OCI-LY7 (cell line): ENCODE measurements at regions not wholly inside any gene's neighbourhood (a gene's known extent, or its start where the extent isn't known, plus 50 kb on each side); places are given as distances from the start of the nearest gene placed in this dataset.
"Not testable (repeated sequence)": the region's sequence is repeated elsewhere in the genome, so short reads cannot be mapped to it uniquely, and the experiment has no call there.

ENCODE experiments used
- BruUV-seq: library from RNA; stranded (reverse); fragments of 400-500 nt; replicated peaks from 2 replicates; lab custom pipeline; 2021; lab: Mats Ljungman, UMichigan
- CTCF ChIA-PET: fragments of 300-600 bp; sonication (Branson Sonifier 250); formaldehyde crosslinking; loops from one replicate; lab custom pipeline; 2022; ENCODE audit warnings: antibody characterized with exemption; ENCODE audit not compliant: unreplicated experiment; lab: Charles Lee
- POLR2A ChIA-PET: fragments of 300-600 bp; sonication (Branson Sonifier 250); formaldehyde crosslinking; loops from one replicate; lab custom pipeline; 2022; ENCODE audit warnings: antibody characterized with exemption; lab: Charles Lee
- DNase-seq: peaks from one replicate; pipeline ENCODE4 v3.0.0-alpha.2; 2015; ENCODE audit warnings: low spot score
- H2AFZ ChIP-seq: fragments of 200-600 bp; sonication (generic), shearing (Covaris generic); 2 replicates; pipeline ENCODE4 v1.6.1; 2014; ENCODE audit warnings: mild to moderate bottlenecking, antibody characterized with exemption, low read length, moderate library complexity
- H3K27ac ChIP-seq: fragments of 200-600 bp; sonication (generic); 2 replicates; pipeline ENCODE4 v1.5.1; 2014; ENCODE audit warnings: mixed run types, low read depth, mild to moderate bottlenecking, moderate library complexity, low read length, inconsistent platforms; ENCODE audit not compliant: poor library complexity, severe bottlenecking
- H3K36me3 ChIP-seq: fragments of 200-600 bp; sonication (generic); 2 replicates; pipeline ENCODE4 v1.6.1; 2014; ENCODE audit warnings: mild to moderate bottlenecking, antibody characterized with exemption, low read length, moderate library complexity, mixed read lengths; ENCODE audit not compliant: insufficient read depth
- H3K4me1 ChIP-seq: fragments of 200-600 bp; sonication (generic); 2 replicates; pipeline ENCODE4 v1.5.1; 2014; ENCODE audit warnings: mild to moderate bottlenecking, low read length; ENCODE audit not compliant: insufficient read depth, poor library complexity, severe bottlenecking
- H3K4me2 ChIP-seq: fragments of 200-600 bp; sonication (generic); 2 replicates; pipeline ENCODE4 v1.6.1; 2014; ENCODE audit warnings: mild to moderate bottlenecking, low read length
- H3K4me3 ChIP-seq: fragments of 200-600 bp; sonication (generic); 2 replicates; pipeline ENCODE4 v1.5.1; 2014; ENCODE audit warnings: mild to moderate bottlenecking, low read depth, low read length; ENCODE audit not compliant: poor library complexity, severe bottlenecking
- H3K79me2 ChIP-seq: fragments of 200-600 bp; sonication (generic); 2 replicates; pipeline ENCODE4 v1.6.1; 2016; ENCODE audit warnings: low read depth, mild to moderate bottlenecking, low read length, moderate library complexity, mixed read lengths; ENCODE audit not compliant: insufficient read depth
- H3K9me2 ChIP-seq: fragments of 200-600 bp; sonication (generic); 2 replicates; pipeline ENCODE4 v1.6.1; 2016; ENCODE audit warnings: mild to moderate bottlenecking, low read length, mixed read lengths; ENCODE audit not compliant: insufficient read depth
- H3K9me3 ChIP-seq: fragments of 200-600 bp; sonication (generic); 2 replicates; pipeline ENCODE4 v1.6.1; 2014; ENCODE audit warnings: mild to moderate bottlenecking, mixed run types, low read length, mixed read lengths
- H4K20me1 ChIP-seq: fragments of 200-600 bp; sonication (generic); 2 replicates; pipeline ENCODE4 v1.6.1; 2014; ENCODE audit warnings: mild to moderate bottlenecking, antibody characterized with exemption, low read length, moderate library complexity, mixed read lengths; ENCODE audit not compliant: insufficient read depth
- CTCF ChIP-seq: fragments of 200-600 bp; sonication (generic); conservative IDR thresholded peaks from 2 replicates; pipeline ENCODE4 v1.5.1; 2014; ENCODE audit warnings: mild to moderate bottlenecking, antibody characterized with exemption, low read length, moderate library complexity, mixed read lengths
- EZH2phosphoT487 ChIP-seq: fragments of 200-600 bp; sonication (generic); IDR thresholded peaks from 2 replicates; pipeline ENCODE4 v1.6.1; 2018; ENCODE audit warnings: low read depth, borderline replicate concordance, mild to moderate bottlenecking, mixed run types, antibody characterized with exemption, low read length, moderate library complexity, mixed read lengths
- intact Hi-C: fragments of 100-400 bp; cut with micrococcal nuclease; formaldehyde crosslinking; loops from one replicate; pipeline ENCODE4 v1.10.0; 2022; ENCODE audit not compliant: unreplicated experiment

- Histone ChIP-seq H3K79me2 (no peaks in the 10 kb centered on the region), H2AFZ (no peak overlapping the region), H4K20me1 (no peaks in the 10 kb centered on the region), H3K36me3 (no peaks in the 10 kb centered on the region), H3K9me2 (no peaks in the 10 kb centered on the region; the same call in 1 of the 2 replicates), H3K4me1 (peaks cover 5% of the 10 kb centered on the region), H3K9me3 (no peaks in the 10 kb centered on the region), H3K27ac (no peak overlapping the region), H3K4me3 (no peak overlapping the region), H3K4me2 (no peak overlapping the region)
- intact Hi-C loops: no loop called here
- BruUV-seq: no TSS peak
- DNase-seq: no peak
- TF ChIP-seq EZH2phosphoT487: no peak
- TF ChIP-seq CTCF: no peak
- ChIA-PET CTCF (no interaction called here), POLR2A (no interaction called here)
These were observed 163.3 kb downstream of the MEX3B start for GRCh38 chr15:81882504-81882903.

- Histone ChIP-seq H3K79me2 (no peaks in the 10 kb centered on the region), H3K9me2 (no peaks in the 10 kb centered on the region; the same call in 1 of the 2 replicates), H2AFZ (0 out of 2 replicates have a peak overlapping the region, but pooled peaks have one; percentile 16), H3K4me2 (no peak overlapping the region), H3K4me3 (no peak overlapping the region), H4K20me1 (no peaks in the 10 kb centered on the region), H3K27ac (no peak overlapping the region), H3K4me1 (peaks cover 5% of the 10 kb centered on the region), H3K9me3 (no peaks in the 10 kb centered on the region), H3K36me3 (no peaks in the 10 kb centered on the region)
- ChIA-PET CTCF (no interaction called here), POLR2A (no interaction called here)
- no TSS peak for BruUV-seq
- TF ChIP-seq CTCF (no peak), EZH2phosphoT487 (no peak)
- DNase-seq: no peak
- intact Hi-C loops: no loop called here
These were observed 165.0 kb downstream of the MEX3B start for GRCh38 chr15:81880833-81881232.

- Histone ChIP-seq H3K4me3 (no peak overlapping the region), H3K36me3 (no peaks in the 10 kb centered on the region), H4K20me1 (no peaks in the 10 kb centered on the region), H3K4me1 (peaks cover 5% of the 10 kb centered on the region), H2AFZ (0 out of 2 replicates have a peak overlapping the region, but pooled peaks have one; percentile 16), H3K27ac (no peak overlapping the region), H3K9me3 (no peaks in the 10 kb centered on the region), H3K9me2 (no peaks in the 10 kb centered on the region; the same call in 1 of the 2 replicates), H3K4me2 (no peak overlapping the region), H3K79me2 (no peaks in the 10 kb centered on the region)
- BruUV-seq: no TSS peak
- DNase-seq: no peak
- no peak for TF ChIP-seq CTCF
- TF ChIP-seq EZH2phosphoT487: no peak
- POLR2A ChIA-PET: interaction anchor here (0.8 kb wide), 1 partner anchor 17 kb away, joined by 3 read pairs; no protein-coding TSS in a partner anchor
- intact Hi-C loops: no loop called here
- CTCF ChIA-PET: no interaction called here
These were observed 165.5 kb downstream of the MEX3B start for GRCh38 chr15:81880314-81880713.

- H2AFZ ChIP-seq, DNase-seq, H3K9me2 ChIP-seq, H3K4me2 ChIP-seq, intact Hi-C loops, H3K9me3 ChIP-seq, POLR2A ChIA-PET, CTCF ChIA-PET, H3K27ac ChIP-seq, H3K4me3 ChIP-seq, H3K36me3 ChIP-seq, H3K4me1 ChIP-seq, H3K79me2 ChIP-seq, BruUV-seq, H4K20me1 ChIP-seq: not testable (repeated sequence)
These were observed 170.1 kb downstream of the MEX3B start for GRCh38 chr15:81875717-81876116.

- H3K36me3 ChIP-seq, H2AFZ ChIP-seq, H4K20me1 ChIP-seq, H3K79me2 ChIP-seq, CTCF ChIA-PET, BruUV-seq, H3K4me2 ChIP-seq, DNase-seq, H3K4me3 ChIP-seq, H3K9me3 ChIP-seq, H3K9me2 ChIP-seq, H3K27ac ChIP-seq, POLR2A ChIA-PET, intact Hi-C loops: not testable (repeated sequence)
- peaks cover 25% of the 10 kb centered on the region for H3K4me1 ChIP-seq
These were observed 175.1 kb downstream of the MEX3B start for GRCh38 chr15:81870746-81871106.
